Left lung (tissue), 4 donors: ENCODE measurements at regions not wholly inside any gene's neighbourhood (a gene's known extent, or its start where the extent isn't known, plus 50 kb on each side); places are given as distances from the start of the nearest gene placed in this dataset.

ENCODE experiments used
- ATAC-seq: fragments of 200-7000 bp; cut with Tn5 transposase; one replicate; pipeline ENCODE4 v1.9.1; 2020; ENCODE audit warnings: moderate library complexity
- DNase-seq, 4 donors: peaks; one replicate each; pipeline ENCODE4 v3.0.0-alpha.2; 2013 to 2020
- H3K27ac ChIP-seq, 2 donors: fragments of 200-600 bp; sonication (generic) in 1 of 2; one replicate each; pipeline versions ENCODE4 v1.5.0 to v1.8.0; 2020 to 2021
- H3K27me3 ChIP-seq, 2 donors: fragments of 200-600 bp; sonication (generic) in 1 of 2; one replicate each; pipeline versions ENCODE4 v1.5.0 to v1.8.0; 2020 to 2021
- H3K36me3 ChIP-seq, 2 donors: fragments of 200-600 bp; sonication (generic) in 1 of 2; one replicate each; pipeline versions ENCODE4 v1.5.0 to v1.8.0; 2020 to 2021
- H3K4me1 ChIP-seq, 2 donors: fragments of 200-600 bp; one replicate each; pipeline ENCODE4 v1.8.0; 2021
- H3K4me3 ChIP-seq, 2 donors: fragments of 200-600 bp; sonication (generic) in 1 of 2; one replicate each; pipeline versions ENCODE4 v1.5.0 to v1.8.0; 2020 to 2021; ENCODE audit warnings: mild to moderate bottlenecking in 1 of 2
- H3K9me3 ChIP-seq, 2 donors: fragments of 200-600 bp; sonication (generic) in 1 of 2; one replicate each; pipeline versions ENCODE4 v1.5.0 to v1.8.0; 2020 to 2021
- intact Hi-C, 2 donors: fragments of 100-400 bp; cut with DNase I; formaldehyde crosslinking; loops; one replicate each; pipeline versions ENCODE4 v1.11.2 to v1.14.2; 2022
- TF ChIP-seq, protein P1 (sequence below), 2 donors: fragments of 200-600 bp; sonication (generic) in 1 of 2; IDR thresholded peaks; one replicate each; pipeline versions ENCODE4 v1.5.0 to v1.8.0; 2021; ENCODE audit warnings: antibody characterized with exemption in 2 of 2
- donor health status: DM: no; HTN: yes; CAD: no.
- donor health status: DM: no; HTN: no; CAD: no.

GRCh38 chr1:228927946-228928898 lies 192.9 kb downstream of the RHOU start:
- Histone ChIP-seq H3K27ac (no peak overlapping the region), H3K4me1 (peaks cover 0 to 5% of the 10 kb centered on the region in 2 donors), H3K4me3 (no peak overlapping the region), H3K27me3 (no peaks in the 10 kb centered on the region), H3K9me3 (no peaks in the 10 kb centered on the region), H3K36me3 (no peaks in the 10 kb centered on the region)
- intact Hi-C loops = loop anchor here in 1 of 2 donors (10.0 kb wide), 1 partner anchor 193 kb away; the partner anchor contains the start of gene RHOU
- TF ChIP-seq, protein P1, sequence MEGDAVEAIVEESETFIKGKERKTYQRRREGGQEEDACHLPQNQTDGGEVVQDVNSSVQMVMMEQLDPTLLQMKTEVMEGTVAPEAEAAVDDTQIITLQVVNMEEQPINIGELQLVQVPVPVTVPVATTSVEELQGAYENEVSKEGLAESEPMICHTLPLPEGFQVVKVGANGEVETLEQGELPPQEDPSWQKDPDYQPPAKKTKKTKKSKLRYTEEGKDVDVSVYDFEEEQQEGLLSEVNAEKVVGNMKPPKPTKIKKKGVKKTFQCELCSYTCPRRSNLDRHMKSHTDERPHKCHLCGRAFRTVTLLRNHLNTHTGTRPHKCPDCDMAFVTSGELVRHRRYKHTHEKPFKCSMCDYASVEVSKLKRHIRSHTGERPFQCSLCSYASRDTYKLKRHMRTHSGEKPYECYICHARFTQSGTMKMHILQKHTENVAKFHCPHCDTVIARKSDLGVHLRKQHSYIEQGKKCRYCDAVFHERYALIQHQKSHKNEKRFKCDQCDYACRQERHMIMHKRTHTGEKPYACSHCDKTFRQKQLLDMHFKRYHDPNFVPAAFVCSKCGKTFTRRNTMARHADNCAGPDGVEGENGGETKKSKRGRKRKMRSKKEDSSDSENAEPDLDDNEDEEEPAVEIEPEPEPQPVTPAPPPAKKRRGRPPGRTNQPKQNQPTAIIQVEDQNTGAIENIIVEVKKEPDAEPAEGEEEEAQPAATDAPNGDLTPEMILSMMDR (IDR thresholded peaks at IDR 0.05) = no peak
- DNase-seq (no peak), ATAC-seq (peak; percentile 39)

DNA sequence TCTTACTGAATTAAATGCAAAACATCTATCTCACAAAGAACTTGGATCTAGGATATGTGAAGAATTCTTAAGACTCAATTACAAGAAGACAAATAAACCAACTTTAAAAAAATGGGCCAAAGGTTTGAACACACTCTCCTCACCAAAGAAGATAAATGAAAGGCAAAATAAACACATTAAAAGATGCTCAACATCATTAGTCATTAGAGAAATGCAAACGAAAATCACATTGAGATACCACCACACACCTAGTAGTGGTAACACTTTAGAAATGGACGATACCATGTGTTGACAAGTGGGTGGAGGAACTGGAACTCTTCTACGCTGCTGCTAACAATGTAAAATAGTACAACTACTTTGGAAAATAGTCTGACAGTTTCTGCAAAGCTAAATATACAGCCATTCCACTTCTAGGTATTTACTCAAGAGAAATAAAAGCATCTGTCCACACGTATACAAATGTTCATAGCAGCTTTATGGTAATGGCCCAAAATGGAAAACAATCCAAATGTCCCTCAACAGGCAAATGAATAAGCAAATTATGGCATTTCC lies 194.3 kb downstream of the RHOU start:
- H3K27me3 ChIP-seq = no peaks in the 10 kb centered on the region
- H3K4me1 ChIP-seq = peaks cover 0 to 5% of the 10 kb centered on the region in 2 donors
- H3K9me3 ChIP-seq = no peaks in the 10 kb centered on the region
- ATAC-seq = no peak
- no peak overlapping the region for H3K27ac ChIP-seq
- intact Hi-C loops = loop anchor here in 1 of 2 donors (10.0 kb wide), 1 partner anchor 195 kb away; the partner anchor contains the start of gene RHOU
- TF ChIP-seq, protein P1 (IDR thresholded peaks at IDR 0.05) = no peak
- no peak for DNase-seq
- H3K4me3 ChIP-seq = no peak overlapping the region
- H3K36me3 ChIP-seq = no peaks in the 10 kb centered on the region

DNA sequence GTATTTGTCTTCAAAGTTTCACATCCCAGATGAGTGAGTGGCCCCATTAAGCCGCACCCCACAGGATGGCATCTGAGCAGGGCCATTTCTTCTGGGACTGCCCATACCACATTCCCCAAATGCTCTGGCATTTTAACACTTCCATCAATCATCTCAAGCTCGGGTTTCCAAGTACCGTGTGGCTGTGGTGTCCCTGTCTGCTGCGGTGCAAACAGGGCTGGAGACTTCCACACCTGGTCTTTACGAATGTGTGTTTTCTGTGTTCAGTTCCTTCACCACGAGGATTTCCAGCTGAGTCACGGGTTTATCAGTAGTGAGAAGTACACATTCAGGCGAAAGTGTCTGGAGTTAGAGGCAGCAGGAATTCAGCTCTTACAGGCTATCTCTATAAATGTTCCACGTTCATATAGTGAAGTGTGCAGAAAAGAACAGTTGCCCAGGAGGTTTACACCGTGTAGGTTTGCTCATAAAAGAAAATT lies 195.2 kb downstream of the RHOU start:
- no peak for DNase-seq
- no peak overlapping the region for H3K4me3 ChIP-seq
- no peaks in the 10 kb centered on the region for H3K9me3 ChIP-seq
- peak; percentile 69 for ATAC-seq
- no peak overlapping the region for H3K27ac ChIP-seq
- H3K36me3 ChIP-seq = no peaks in the 10 kb centered on the region
- no peaks in the 10 kb centered on the region for H3K27me3 ChIP-seq
- TF ChIP-seq, protein P1 (IDR thresholded peaks at IDR 0.05) = no peak
- H3K4me1 ChIP-seq = peaks cover 1 to 8% of the 10 kb centered on the region in 2 donors
- intact Hi-C loops = no loop called here

DNA sequence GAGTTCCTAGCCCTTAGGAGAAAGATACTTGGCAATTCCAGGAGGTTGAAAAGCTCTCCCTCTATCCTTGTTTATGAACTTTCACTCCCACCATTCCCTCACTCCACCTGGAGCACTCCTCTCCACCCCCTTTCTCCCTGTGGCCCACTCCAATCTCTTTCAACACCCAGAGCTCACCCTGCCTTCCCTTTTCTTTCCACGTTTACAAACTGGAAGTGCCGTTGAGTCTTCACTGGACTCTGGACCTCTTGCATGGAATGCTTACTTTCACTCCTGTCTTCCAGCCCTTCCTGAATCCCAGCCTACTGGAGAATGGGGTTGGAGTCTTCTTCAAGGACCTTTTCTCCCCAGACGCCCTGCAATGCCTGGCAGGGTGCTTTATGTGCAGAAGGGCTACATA lies 198.5 kb downstream of the RHOU start:
- ATAC-seq (no peak), DNase-seq (no peak)
- no peak overlapping the region for H3K27ac ChIP-seq
- intact Hi-C loops = no loop called here
- H3K4me1 ChIP-seq = peaks cover 14 to 35% of the 10 kb centered on the region in 2 donors
- H3K9me3 ChIP-seq = no peaks in the 10 kb centered on the region
- H3K36me3 ChIP-seq = no peaks in the 10 kb centered on the region
- H3K27me3 ChIP-seq = no peaks in the 10 kb centered on the region
- TF ChIP-seq, protein P1 (IDR thresholded peaks at IDR 0.05) = no peak
- H3K4me3 ChIP-seq = no peak overlapping the region

- Histone ChIP-seq H3K4me1 (peaks cover 14 to 49% of the 10 kb centered on the region in 2 donors), H3K36me3 (no peaks in the 10 kb centered on the region), H3K9me3 (no peaks in the 10 kb centered on the region), H3K27me3 (no peaks in the 10 kb centered on the region), H3K27ac (no peak overlapping the region), H3K4me3 (no peak overlapping the region)
- TF ChIP-seq, protein P1 (IDR thresholded peaks at IDR 0.05) = no peak
- intact Hi-C loops = no loop called here
- ATAC-seq = no peak
- DNase-seq = no peak
Observed at GRCh38 chr1:228935198-228935663, 200.0 kb downstream of the RHOU start.
